ENCODE measurements at regions not wholly inside any gene's neighbourhood (a gene's known extent, or its start where the extent isn't known, plus 50 kb on each side); places are given as distances from the start of the nearest gene placed in this dataset.
"Not testable (repeated sequence)": the region's sequence is repeated elsewhere in the genome, so short reads cannot be mapped to it uniquely, and the experiment has no call there.

GRCh38 chr11:45000918-45001317 lies 50.2 kb upstream of the TP53I11 start:
- DNase-seq (ENCODE audit: low read depth), result no peak

- DNase-seq (ENCODE audit: low read depth), result no peak
Measured at GRCh38 chr11:45001466-45002165, 50.9 kb upstream of the TP53I11 start.

GRCh38 chr11:45005106-45005505 lies 54.4 kb upstream of the TP53I11 start:
- no peak for DNase-seq (ENCODE audit: low read depth)

GRCh38 chr11:45007011-45007410 lies 56.3 kb upstream of the TP53I11 start:
- no peak for DNase-seq (ENCODE audit: low read depth)

- not testable (repeated sequence) for DNase-seq (ENCODE audit: low read depth)
Measured at GRCh38 chr11:45015983-45016382, 65.3 kb upstream of the TP53I11 start.

- not testable (repeated sequence) for DNase-seq (ENCODE audit: low read depth)
Measured at GRCh38 chr11:45016446-45016845, 65.8 kb upstream of the TP53I11 start.

GRCh38 chr11:45017329-45017728 lies 66.6 kb upstream of the TP53I11 start:
- DNase-seq (ENCODE audit: low read depth), result no peak

- DNase-seq (ENCODE audit: low read depth), result no peak
Measured at GRCh38 chr11:45021001-45021400, 70.3 kb upstream of the TP53I11 start.

- DNase-seq (ENCODE audit: low read depth), result no peak
Measured at GRCh38 chr11:45021692-45022141, 71.0 kb upstream of the TP53I11 start.

GRCh38 chr11:45022294-45023064 lies 71.8 kb upstream of the TP53I11 start:
- DNase-seq (ENCODE audit: low read depth), result peak; percentile 21

GRCh38 chr11:45023065-45023365 lies 72.3 kb upstream of the TP53I11 start:
- no peak for DNase-seq (ENCODE audit: low read depth)

- no peak for DNase-seq (ENCODE audit: low read depth)
Measured at GRCh38 chr11:45024316-45024715, 73.6 kb upstream of the TP53I11 start.

- DNase-seq (ENCODE audit: low read depth), result no peak
Measured at GRCh38 chr11:45024846-45025588, 74.3 kb upstream of the TP53I11 start.

GRCh38 chr11:45025716-45026492 lies 75.2 kb upstream of the TP53I11 start:
- DNase-seq (ENCODE audit: low read depth), result no peak

GRCh38 chr11:45026835-45027234 lies 76.2 kb upstream of the TP53I11 start:
- no peak for DNase-seq (ENCODE audit: low read depth)

GRCh38 chr11:45027312-45027711 lies 76.6 kb upstream of the TP53I11 start:
- no peak for DNase-seq (ENCODE audit: low read depth)

GRCh38 chr11:45028911-45029682 lies 78.4 kb upstream of the TP53I11 start:
- DNase-seq (ENCODE audit: low read depth), result no peak

GRCh38 chr11:45030778-45031177 lies 80.1 kb upstream of the TP53I11 start:
- DNase-seq (ENCODE audit: low read depth), result no peak

GRCh38 chr11:45031912-45032519 lies 81.3 kb upstream of the TP53I11 start:
- no peak for DNase-seq (ENCODE audit: low read depth)

- DNase-seq (ENCODE audit: low read depth), result no peak
Measured at GRCh38 chr11:45035413-45035812, 84.7 kb upstream of the TP53I11 start.

GRCh38 chr11:45036010-45036409 lies 85.3 kb upstream of the TP53I11 start:
- DNase-seq (ENCODE audit: low read depth), result no peak

Measured in amniotic epithelial cell (primary cell).